Neural progenitor cell (in vitro differentiated cells): ENCODE measurements at regions not wholly inside any gene's neighbourhood (a gene's known extent, or its start where the extent isn't known, plus 50 kb on each side); places are given as distances from the start of the nearest gene placed in this dataset.

ENCODE experiments used
- DNase-seq: peaks from one replicate; pipeline ENCODE4 v3.0.0-alpha.2; 2016; ENCODE audit warnings: low spot score
- H2AFZ ChIP-seq: fragments of 200-600 bp; sonication (generic); replicated peaks from 2 replicates; pipeline ENCODE4 v1.6.1; 2016; ENCODE audit warnings: antibody characterized with exemption
- H3F3A ChIP-seq: fragments of 200-600 bp; sonication (generic); 2 replicates; pipeline ENCODE4 v1.6.1; 2016; ENCODE audit warnings: antibody characterized with exemption, low read depth
- H3K27ac ChIP-seq: fragments of 200-600 bp; sonication (generic); 2 replicates; pipeline ENCODE4 v1.5.1; 2016; ENCODE audit warnings: mild to moderate bottlenecking
- H3K27me3 ChIP-seq: fragments of 200-600 bp; sonication (generic); 2 replicates; pipeline ENCODE4 v1.6.1; 2016; ENCODE audit warnings: mild to moderate bottlenecking, moderate library complexity
- H3K36me3 ChIP-seq: fragments of 200-600 bp; sonication (generic); 2 replicates; pipeline ENCODE4 v1.5.1; 2016
- H3K4me1 ChIP-seq: fragments of 200-600 bp; sonication (generic); 2 replicates; pipeline ENCODE4 v1.6.1; 2016; ENCODE audit warnings: mixed run types
- H3K4me2 ChIP-seq: fragments of 200-600 bp; sonication (generic); 2 replicates; pipeline ENCODE4 v1.6.1; 2016
- H3K4me3 ChIP-seq: fragments of 200-600 bp; sonication (generic); 2 replicates; pipeline ENCODE4 v1.5.1; 2016
- H3K79me2 ChIP-seq: fragments of 200-600 bp; sonication (generic); 2 replicates; pipeline ENCODE4 v1.6.1; 2016; ENCODE audit warnings: low read depth
- H3K9ac ChIP-seq: fragments of 200-600 bp; sonication (generic); 2 replicates; pipeline ENCODE4 v1.6.1; 2016
- H3K9me3 ChIP-seq: fragments of 200-600 bp; sonication (generic); 2 replicates; pipeline ENCODE4 v1.5.1; 2016; ENCODE audit warnings: low read depth
- H4K20me1 ChIP-seq: fragments of 200-600 bp; sonication (generic); 2 replicates; pipeline ENCODE4 v1.6.1; 2016; ENCODE audit warnings: low read depth
- H3K27ac Mint-ChIP-seq: 3 replicates; pipeline ENCODE4 v1.8.0; 2021; ENCODE audit warnings: mixed read lengths
- H3K27me3 Mint-ChIP-seq: 2 replicates; pipeline ENCODE4 v1.8.0; 2022; ENCODE audit warnings: low read depth, mild to moderate bottlenecking, inconsistent platforms, moderate library complexity, mixed read lengths; ENCODE audit not compliant: insufficient read depth
- H3K36me3 Mint-ChIP-seq: 3 replicates; pipeline ENCODE4 v1.8.0; 2021; ENCODE audit warnings: mixed read lengths
- H3K4me1 Mint-ChIP-seq: 3 replicates; pipeline ENCODE4 v1.8.0; 2021; ENCODE audit warnings: mixed read lengths
- H3K4me3 Mint-ChIP-seq: 3 replicates; pipeline ENCODE4 v1.8.0; 2021; ENCODE audit warnings: mild to moderate bottlenecking, moderate library complexity, mixed read lengths
- H3K9me3 Mint-ChIP-seq: 3 replicates; pipeline ENCODE4 v1.8.0; 2020; ENCODE audit warnings: mixed read lengths
- CTCF ChIP-seq: fragments of 200-600 bp; sonication (generic); IDR thresholded peaks from 2 replicates; pipeline ENCODE4 v1.5.1; 2017; ENCODE audit warnings: antibody characterized with exemption, mild to moderate bottlenecking
- EZH2 ChIP-seq: fragments of 200-600 bp; sonication (generic); IDR thresholded peaks from 2 replicates; pipeline ENCODE4 v1.6.1; 2017; ENCODE audit warnings: antibody characterized with exemption, mild to moderate bottlenecking, moderate library complexity
- EZH2phosphoT487 ChIP-seq: fragments of 200-600 bp; sonication (generic); IDR thresholded peaks from 2 replicates; pipeline ENCODE4 v1.6.1; 2017; ENCODE audit warnings: antibody characterized with exemption

GRCh38 chrX:56025872-56026571, 206.1 kb upstream of the KLF8 start:
- Mint-ChIP-seq H3K4me3 (no peak overlapping the region), H3K9me3 (no peaks in the 10 kb centered on the region), H3K27ac (no peak overlapping the region), H3K27me3 (peaks cover 2% of the 10 kb centered on the region), H3K4me1 (no peaks in the 10 kb centered on the region), H3K36me3 (no peaks in the 10 kb centered on the region)
- no peaks in the 10 kb centered on the region for H3K79me2 ChIP-seq
- H3K4me3 ChIP-seq, result no peak overlapping the region
- no peak overlapping the region for H3K9ac ChIP-seq
- no peak overlapping the region for H2AFZ ChIP-seq
- TF ChIP-seq CTCF, result no peak
- no peak for DNase-seq
- H3F3A ChIP-seq, result no peaks in the 10 kb centered on the region
- H3K4me1 ChIP-seq, result no peaks in the 10 kb centered on the region
- H3K27ac ChIP-seq, result no peak overlapping the region
- no peaks in the 10 kb centered on the region for H3K27me3 ChIP-seq
- H3K9me3 ChIP-seq, result no peaks in the 10 kb centered on the region
- no peaks in the 10 kb centered on the region for H4K20me1 ChIP-seq
- H3K4me2 ChIP-seq, result no peak overlapping the region
- H3K36me3 ChIP-seq, result no peaks in the 10 kb centered on the region

- Histone ChIP-seq H3K27me3 (no peaks in the 10 kb centered on the region), H3K27ac (no peak overlapping the region), H3K36me3 (no peaks in the 10 kb centered on the region), H3F3A (no peaks in the 10 kb centered on the region), H3K4me3 (no peak overlapping the region), H3K4me2 (no peak overlapping the region), H3K4me1 (no peaks in the 10 kb centered on the region), H2AFZ (no peak overlapping the region), H3K79me2 (no peaks in the 10 kb centered on the region), H3K9ac (no peak overlapping the region), H4K20me1 (no peaks in the 10 kb centered on the region), H3K9me3 (no peaks in the 10 kb centered on the region)
- no peak overlapping the region for H3K4me3 Mint-ChIP-seq
- TF ChIP-seq EZH2phosphoT487 (no peak), CTCF (no peak), EZH2 (no peak)
- no peak overlapping the region for H3K27ac Mint-ChIP-seq
- DNase-seq, result no peak
- H3K9me3 Mint-ChIP-seq, result no peaks in the 10 kb centered on the region
- no peaks in the 10 kb centered on the region for H3K36me3 Mint-ChIP-seq
- no peaks in the 10 kb centered on the region for H3K4me1 Mint-ChIP-seq
- peaks cover 2% of the 10 kb centered on the region for H3K27me3 Mint-ChIP-seq
Measured at GRCh38 chrX:56026815-56027214, 205.3 kb upstream of the KLF8 start.

GRCh38 chrX:56029188-56029587, 203.0 kb upstream of the KLF8 start:
- no peak overlapping the region for H3K4me2 ChIP-seq
- H3K27me3 Mint-ChIP-seq, result peaks cover 2% of the 10 kb centered on the region
- H2AFZ ChIP-seq, result no peak overlapping the region
- TF ChIP-seq EZH2phosphoT487 (no peak), EZH2 (no peak), CTCF (no peak)
- no peak overlapping the region for H3K9ac ChIP-seq
- H3K36me3 ChIP-seq, result no peaks in the 10 kb centered on the region
- no peaks in the 10 kb centered on the region for H3K79me2 ChIP-seq
- H4K20me1 ChIP-seq, result no peaks in the 10 kb centered on the region
- DNase-seq, result no peak
- no peaks in the 10 kb centered on the region for H3K4me1 Mint-ChIP-seq
- no peaks in the 10 kb centered on the region for H3K9me3 ChIP-seq
- H3K4me3 Mint-ChIP-seq, result no peak overlapping the region
- H3K27ac ChIP-seq, result no peak overlapping the region
- no peak overlapping the region for H3K27ac Mint-ChIP-seq
- no peaks in the 10 kb centered on the region for H3K9me3 Mint-ChIP-seq
- H3K36me3 Mint-ChIP-seq, result no peaks in the 10 kb centered on the region
- H3K27me3 ChIP-seq, result no peaks in the 10 kb centered on the region
- no peaks in the 10 kb centered on the region for H3K4me1 ChIP-seq
- no peak overlapping the region for H3K4me3 ChIP-seq
- no peaks in the 10 kb centered on the region for H3F3A ChIP-seq
